ENCODE measurements at regions not wholly inside any gene's neighbourhood (a gene's known extent, or its start where the extent isn't known, plus 50 kb on each side); places are given as distances from the start of the nearest gene placed in this dataset.
"Not testable (repeated sequence)": the region's sequence is repeated elsewhere in the genome, so short reads cannot be mapped to it uniquely, and the experiment has no call there.

DNA sequence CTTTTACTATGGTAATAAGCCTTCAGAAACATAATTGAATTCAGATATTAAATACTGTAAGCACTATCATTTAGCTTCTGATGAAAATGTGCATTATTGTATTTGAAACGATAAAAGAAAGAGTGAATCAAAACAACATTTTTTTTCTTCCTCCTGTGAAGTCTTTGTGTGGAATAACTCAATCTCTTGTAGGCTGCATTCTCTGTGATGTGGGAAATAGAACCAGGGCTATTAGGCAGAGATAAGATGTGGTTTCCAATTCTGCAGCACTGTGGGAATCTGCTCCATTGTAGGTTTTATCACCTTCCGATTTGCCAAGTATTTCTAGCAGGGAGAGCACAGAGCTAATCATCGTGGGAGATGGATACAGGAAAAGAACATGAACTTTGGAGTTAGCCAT, 624.5 kb downstream of the RBFOX1 start:
- ATAC-seq = no peak
- intact Hi-C loops (cut with DNase I) = no loop called here
- DNase-seq = no peak

DNA sequence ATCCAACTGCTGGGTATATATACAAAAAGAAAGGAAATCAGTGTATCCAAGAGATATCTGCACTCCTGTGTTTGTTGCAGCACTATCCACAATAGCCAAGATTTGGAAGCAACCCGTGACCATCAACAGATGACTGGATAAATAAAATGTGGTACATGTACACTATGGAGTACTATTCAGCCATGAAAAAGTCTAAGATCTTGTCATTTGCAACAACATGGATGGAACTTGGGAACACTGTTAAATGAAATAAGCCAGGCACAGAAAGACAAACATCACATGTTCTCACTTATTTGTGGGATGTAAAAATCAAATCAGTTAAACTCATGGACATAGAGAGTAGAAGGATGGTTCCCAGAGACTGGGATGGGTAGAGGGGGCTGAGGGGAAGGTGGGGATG, 620.7 kb downstream of the RBFOX1 start:
- DNase-seq = no peak
- intact Hi-C loops (cut with DNase I) = no loop called here
- ATAC-seq = no peak

DNA sequence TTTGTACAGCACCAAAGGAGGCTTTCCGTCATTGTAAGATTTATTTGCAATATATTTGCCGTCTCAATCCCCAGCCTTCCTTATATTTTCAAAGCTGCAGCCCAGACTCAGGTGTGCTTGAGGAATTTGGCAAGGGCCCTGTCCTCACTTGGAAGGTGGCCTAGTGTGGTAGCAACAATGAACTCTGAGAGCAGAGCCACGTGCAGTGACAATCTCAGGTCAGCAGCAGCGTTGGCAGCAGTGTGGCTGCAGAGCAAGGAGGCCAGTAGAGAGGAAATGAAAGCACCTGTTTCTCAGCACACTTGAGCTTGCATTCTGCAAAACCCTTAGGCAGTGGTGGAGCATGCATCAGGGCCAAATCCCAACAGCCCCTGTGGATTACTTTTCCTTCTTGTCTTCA, 613.5 kb downstream of the RBFOX1 start:
- DNase-seq (no peak), ATAC-seq (no peak)
- intact Hi-C loops (cut with DNase I) = no loop called here

DNA sequence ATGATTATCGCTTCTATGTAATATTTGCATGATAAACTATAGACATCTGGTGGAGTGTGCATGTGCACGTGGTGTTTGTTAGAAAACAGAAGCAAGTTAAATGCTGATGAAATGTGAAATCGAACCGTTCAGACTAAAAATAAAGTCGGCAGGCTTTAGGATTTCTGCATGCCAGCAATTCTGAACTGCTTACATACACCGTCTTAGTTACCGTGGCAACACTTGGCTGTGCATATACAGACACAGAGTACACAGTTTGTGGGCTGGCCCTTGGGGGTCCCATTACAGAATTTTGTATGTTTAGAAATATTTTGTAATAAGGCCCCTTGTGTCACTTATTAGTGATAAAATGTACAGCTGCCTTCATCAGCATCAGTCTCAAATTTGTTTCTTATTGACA, 605.5 kb downstream of the RBFOX1 start:
- ATAC-seq (no peak), DNase-seq (no peak)
- intact Hi-C loops (cut with DNase I) = no loop called here

DNA sequence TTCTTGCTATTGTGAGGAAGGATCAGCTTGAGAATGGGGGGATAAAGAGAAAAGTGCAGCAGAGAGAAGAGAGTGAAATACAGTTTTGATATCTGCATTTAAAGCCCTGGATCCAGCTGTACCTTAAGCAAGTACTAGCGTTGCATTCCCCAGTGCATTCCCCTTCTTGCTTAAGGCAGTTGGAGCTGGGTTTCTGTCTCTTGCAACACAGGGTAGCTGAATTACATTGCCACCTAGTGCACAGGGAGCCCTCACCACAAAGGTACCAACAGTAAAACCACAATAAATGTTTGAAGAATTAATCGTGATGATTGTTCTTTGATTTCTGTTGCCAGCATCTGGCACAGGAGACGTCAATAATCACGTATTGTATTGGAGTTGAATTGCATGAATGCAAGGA, 588.7 kb downstream of the RBFOX1 start:
- ATAC-seq (no peak), DNase-seq (no peak)
- intact Hi-C loops (cut with DNase I) = no loop called here

DNA sequence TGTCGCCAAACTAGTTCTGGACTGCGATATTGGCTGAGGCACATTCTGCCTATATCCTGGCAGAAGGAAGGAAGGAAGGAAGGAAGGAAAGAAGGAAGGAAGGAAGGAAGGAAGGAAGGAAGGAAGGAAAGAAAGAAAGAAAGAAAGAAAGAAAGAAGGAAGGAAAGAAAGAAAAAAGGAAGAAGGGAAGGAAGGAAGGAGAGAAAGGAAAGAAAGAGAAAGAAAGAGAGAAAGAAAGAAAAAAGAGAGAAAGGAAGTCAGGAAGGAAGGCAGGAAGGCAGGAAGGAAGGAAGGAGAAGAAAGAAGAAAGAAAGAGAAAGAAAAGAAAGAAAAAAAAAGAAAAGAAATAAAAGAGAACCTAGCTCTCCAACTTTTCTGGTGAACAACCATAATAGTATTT, 587.1 kb downstream of the RBFOX1 start:
- DNase-seq (no peak), ATAC-seq (no peak)
- intact Hi-C loops (cut with DNase I) = no loop called here

DNA sequence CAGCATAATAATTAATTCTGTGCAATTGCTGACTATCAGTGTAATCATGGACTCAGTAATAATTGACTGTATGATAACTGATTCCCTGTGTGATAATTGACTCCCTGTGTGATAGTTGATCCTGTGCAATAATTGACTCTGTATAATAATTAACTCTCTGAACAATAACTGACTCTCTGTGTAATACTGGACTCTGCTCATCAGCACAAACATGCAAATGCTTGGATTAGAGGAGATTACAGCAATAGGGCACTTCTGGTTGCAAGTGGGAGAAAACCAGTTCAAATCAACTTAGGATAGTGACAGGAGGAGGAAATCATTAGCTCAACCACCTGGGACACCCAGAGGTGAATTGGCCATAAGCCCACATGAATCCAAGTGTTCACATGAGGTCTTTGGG, 582.1 kb downstream of the RBFOX1 start:
- no peak for ATAC-seq
- DNase-seq = no peak
- intact Hi-C loops (cut with DNase I) = no loop called here

DNA sequence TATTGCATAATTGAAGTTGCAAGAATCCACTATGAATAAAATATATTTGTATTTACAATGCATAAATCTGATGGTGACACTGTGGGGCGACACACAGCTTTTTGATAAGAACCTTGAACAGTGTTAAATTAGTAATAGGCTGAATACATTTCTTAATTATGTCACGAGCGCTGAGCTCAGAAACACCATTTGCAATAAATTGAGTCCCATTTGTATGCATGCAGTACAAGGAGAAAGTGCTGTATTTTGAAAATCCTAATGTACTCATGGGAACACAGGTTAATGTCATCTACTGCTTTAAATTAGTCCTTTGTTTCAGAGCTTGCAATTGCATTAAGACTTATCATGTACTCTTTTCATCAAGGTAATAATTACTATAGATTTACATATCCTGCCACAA, 579.5 kb downstream of the RBFOX1 start:
- ATAC-seq (no peak), DNase-seq (no peak)
- intact Hi-C loops (cut with DNase I) = no loop called here

DNA sequence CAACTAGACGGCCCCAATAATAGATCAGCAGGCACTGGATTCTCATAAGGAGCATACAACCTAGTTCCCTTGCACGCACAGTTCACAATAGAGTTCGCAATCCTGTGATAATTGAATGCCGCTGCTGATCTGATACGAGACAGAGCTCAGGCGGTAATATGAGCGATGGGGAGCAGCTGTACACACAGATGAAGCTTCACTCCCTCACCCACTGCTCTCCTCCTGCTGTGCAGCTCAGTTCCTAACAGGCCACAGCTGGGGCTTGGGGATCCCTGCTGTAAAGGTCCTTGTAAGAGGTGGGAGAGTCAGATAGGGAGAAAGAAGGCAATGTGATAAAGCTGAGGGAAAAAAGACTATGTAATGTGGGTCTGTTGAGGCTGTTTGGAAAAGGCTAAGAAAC, 577.5 kb downstream of the RBFOX1 start:
- DNase-seq = no peak
- intact Hi-C loops (cut with DNase I) = no loop called here

DNA sequence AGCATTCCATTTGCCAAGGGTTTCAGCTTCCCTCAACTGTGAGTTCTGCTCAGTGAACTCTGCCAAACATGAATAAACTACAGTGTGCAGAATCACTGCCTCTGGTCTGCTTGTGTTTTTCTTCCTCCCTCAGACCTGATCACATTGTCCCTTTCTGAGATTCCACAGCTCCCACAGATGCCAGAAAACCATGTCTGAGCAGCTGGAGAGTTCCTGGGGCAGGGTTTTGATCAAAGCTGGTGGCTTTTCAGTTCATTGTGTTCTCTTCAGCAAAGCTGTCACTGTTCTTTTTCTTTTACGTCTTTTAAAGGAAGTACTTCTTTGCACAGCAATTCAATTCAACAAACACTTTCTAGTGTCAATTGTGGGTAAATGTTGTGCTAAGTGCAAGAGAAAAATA, 555.8 kb downstream of the RBFOX1 start:
- ATAC-seq (no peak), DNase-seq (no peak)
- intact Hi-C loops (cut with DNase I) = no loop called here

More for the DNA sequence above, 577.5 kb downstream of the RBFOX1 start:
- no peak for ATAC-seq

DNA sequence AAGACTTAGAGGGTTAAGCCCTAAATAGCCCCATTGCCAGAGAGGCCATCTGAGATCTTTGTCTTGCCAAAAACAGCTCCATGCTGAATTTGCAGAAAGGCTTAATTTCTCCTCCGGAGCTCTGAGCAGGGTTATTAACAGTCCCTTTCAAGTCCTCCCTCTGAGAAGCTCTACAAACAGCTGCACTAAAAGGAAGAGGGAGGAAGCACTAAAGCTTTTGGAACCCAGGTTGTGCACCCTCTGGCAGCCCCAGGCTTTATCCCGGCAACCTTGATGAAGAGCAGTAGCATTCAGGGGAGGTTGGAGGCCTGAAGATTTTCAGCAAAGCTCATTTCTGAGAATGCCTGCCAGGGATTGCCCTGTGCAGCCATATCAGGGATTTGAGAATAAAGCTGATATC, 554.7 kb downstream of the RBFOX1 start:
- no peak for DNase-seq
- intact Hi-C loops (cut with DNase I) = no loop called here
- ATAC-seq = no peak

DNA sequence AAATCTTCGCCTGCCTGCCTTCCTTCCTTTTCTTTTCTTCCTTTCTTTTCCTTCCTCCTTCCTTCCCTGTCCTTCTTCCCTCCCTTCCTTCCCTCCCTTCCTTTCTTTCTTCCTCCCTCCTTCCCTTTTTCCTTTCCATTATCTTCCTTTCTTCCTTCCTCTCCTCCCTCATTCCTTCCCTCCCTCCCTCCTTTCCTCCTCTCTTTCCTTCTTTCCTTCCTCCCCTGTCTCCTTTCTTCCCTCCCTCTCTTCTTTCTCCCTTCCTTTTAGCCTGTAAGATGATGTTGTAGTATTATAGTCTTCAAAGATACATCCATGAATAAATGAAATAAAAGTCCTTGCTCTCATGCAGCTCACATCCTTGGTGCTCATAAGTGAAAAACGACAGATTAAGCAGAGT, 539.3 kb downstream of the RBFOX1 start:
- ATAC-seq = no peak
- intact Hi-C loops (cut with DNase I) = no loop called here
- DNase-seq = no peak

DNA sequence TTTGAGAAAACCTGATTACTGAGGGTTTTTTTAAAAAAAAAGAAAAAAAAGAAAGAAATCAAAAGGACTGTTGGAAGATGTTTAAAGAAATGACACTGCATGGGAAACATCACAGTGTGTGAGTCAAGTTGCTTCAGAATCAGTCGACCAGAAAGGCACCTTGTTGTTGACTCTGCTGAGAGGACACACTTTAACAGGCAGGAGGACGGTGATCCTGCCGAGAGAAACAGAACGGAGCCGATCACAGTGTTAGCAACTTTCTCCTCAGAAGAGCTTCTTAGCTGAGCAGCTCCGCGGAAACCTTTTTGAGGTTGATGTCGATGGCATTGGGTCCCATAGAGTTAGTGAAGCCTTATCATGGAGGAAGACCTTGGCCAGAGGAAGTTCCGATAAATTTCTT, 538.7 kb downstream of the RBFOX1 start:
- intact Hi-C loops (cut with DNase I) = no loop called here
- DNase-seq (no peak), ATAC-seq (no peak)

DNA sequence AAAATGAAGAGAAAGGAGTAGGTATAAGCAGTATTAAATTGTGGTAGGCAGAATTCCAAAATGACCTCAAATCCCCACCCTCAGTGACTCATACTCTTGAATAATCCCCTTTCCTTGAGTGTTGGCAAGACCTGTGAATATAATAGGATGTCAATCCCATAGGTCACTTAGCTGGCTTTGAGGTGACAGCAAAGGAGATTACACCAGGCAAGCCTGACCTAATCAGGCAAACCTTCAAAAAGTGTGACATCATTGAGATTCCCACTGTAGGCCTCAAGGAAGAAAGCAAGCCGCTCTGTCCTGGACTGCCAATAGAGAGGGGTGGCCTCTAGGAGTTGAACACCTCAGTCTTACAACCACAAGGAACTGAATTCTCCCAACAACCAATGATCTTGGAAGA, 535.2 kb downstream of the RBFOX1 start:
- intact Hi-C loops (cut with DNase I) = no loop called here
- no peak for DNase-seq
- ATAC-seq = no peak

DNA sequence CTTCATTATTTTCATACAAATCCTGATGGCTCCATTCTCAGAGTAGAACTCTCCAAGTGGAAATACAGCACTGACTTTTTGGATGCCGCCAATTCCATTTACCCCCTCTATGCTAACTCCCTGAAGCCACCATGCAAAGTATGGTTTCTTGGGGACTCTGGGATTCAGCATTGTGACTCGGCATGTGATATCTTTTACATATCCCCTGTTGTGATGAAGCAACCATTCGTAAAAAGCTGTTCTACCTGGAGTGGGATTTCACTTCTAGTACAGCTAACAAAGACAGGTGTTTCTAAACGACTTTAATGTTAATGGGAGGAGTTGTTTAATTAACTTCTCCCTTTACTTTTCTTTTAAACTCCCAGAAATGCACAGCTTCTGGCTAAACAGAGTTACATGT, 533.5 kb downstream of the RBFOX1 start:
- no peak for ATAC-seq
- intact Hi-C loops (cut with DNase I) = no loop called here
- DNase-seq = no peak

DNA sequence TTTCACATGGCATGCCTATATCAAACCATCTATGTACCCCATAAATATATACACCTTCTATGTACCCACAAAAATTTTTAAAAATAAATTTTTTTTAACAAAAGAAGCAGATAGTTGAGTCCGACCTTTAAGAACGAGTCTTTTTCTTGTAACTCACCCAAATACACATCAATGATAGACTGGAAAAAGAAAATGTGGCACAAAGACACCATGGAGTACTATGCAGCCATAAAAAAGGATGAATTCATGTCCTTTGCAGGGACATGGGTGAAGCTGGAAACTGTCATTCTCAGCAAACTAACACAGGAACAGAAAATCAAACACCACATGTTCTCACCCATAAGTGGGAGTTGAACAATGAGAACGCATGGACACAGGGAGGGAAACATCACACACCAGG, 532.7 kb downstream of the RBFOX1 start:
- intact Hi-C loops (cut with DNase I); DNase-seq; ATAC-seq: not testable (repeated sequence)

DNA sequence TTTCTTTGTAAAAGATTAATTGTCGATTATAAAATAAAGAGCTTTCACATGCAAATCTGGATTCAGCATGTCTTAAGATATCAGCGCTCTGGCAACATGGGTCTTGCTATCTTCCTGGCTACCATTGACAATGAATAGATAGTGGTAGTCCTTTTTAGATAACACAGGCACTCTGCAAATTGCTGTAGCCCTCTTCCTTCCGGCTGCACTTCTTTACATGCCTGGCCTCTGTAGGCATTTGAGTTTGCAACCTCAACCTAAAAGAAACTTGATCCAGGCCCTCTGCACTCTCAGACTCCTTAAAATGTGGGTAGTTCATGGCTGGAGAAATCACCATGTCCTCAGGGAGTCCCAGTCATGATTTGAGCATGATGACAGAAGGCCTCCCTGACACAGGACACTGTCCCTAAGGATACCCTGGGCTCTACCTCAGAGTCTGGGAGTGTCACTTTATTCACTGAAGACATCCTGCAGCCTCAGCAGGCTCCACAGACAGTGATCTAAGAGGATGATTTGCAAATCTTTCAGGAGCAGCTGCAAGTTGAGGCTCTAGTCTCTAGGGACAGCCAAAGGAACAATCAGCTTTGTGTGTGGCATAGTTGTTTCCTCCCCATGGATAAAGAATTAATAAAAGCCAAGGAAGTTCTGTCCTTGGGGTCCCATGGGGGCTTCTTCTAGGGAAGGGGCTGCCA, 529.4 kb downstream of the RBFOX1 start:
- ATAC-seq (no peak), DNase-seq (no peak)
- intact Hi-C loops (cut with DNase I) = no loop called here

DNA sequence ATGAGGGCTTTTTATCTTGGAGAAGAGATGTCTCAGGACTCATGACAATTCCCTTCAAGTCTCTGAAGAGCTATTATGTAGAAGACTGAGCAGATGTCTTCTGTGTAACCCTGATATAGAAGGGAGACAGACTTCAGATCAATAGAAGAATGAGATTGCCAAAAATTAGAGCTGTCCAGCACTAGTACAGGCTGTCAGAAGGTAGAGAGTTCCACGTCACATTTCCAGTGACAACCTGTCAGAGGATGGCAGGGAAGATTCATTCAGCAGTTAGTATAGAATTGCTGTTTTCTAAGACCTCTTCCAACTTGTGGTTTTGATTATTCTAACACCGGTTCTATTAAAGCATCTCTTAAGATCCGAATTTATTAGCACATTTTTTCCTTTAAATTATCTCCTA, 520.6 kb downstream of the RBFOX1 start:
- DNase-seq = no peak
- no peak for ATAC-seq
- intact Hi-C loops (cut with DNase I) = no loop called here

DNA sequence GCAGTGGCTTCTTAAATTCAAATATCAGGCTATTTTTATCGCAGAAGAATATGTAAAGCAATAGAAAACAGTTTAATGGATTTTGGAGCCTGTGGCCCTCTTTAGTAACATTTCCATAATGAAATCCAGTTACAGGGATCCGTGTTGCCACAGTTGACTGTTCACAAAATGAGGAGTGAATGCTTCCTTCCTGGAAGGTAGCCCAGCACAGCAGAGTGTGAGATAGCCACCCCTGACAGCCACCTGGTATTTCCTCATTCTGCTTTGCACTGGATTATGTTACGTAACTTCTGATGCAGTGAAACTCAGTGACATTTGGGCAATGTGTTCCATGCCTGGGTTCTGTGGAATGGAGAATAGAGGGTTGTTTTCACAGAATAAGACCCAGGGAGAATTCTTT, 517.2 kb downstream of the RBFOX1 start:
- no peak for ATAC-seq
- no peak for DNase-seq
- intact Hi-C loops (cut with DNase I) = no loop called here

DNA sequence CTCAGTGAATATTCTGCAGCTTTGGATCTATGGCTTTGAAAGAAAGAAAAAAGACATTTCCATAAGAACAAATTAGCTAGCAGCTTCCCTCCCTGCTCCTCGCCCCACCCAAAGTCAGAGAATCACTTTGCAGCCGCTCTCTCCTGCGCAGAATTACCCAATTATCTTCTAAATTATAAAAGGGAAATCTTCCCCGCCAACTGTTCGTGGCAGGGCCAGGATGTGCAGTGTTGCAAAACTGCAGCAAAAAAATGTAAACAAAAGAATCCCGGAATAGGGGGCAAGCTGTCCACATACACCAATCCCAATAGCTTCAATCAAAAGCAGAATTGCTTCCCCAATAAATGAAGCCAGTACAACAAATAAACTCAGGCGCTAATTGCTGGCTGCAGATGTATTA, 510.6 kb downstream of the RBFOX1 start:
- DNase-seq (no peak), ATAC-seq (no peak)
- intact Hi-C loops (cut with DNase I) = no loop called here

DNA sequence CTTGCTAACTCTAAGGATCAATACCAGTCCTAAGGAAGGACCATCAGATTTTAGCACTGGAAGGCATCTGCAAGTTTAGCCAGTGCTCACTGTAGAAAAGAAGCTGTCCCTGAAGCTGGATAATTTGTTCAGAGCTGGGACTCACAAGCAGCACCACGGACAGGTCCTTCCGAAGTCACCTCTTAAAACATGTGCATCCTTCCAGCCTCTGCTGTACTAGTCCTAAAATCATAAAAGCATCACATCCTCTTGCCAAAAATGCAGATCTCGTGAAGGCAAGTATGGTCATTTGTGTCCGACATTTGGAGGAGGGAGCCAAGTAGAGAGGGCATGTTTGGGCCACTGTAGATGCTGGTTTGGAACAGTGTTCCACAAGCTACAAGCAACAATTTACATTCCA, 506.9 kb downstream of the RBFOX1 start:
- ATAC-seq (no peak), DNase-seq (no peak)
- intact Hi-C loops (cut with DNase I) = no loop called here
